CD14-positive monocyte (primary cell): ENCODE measurements at regions not wholly inside any gene's neighbourhood (a gene's known extent, or its start where the extent isn't known, plus 50 kb on each side); places are given as distances from the start of the nearest gene placed in this dataset.

Experiments used
- DNase-seq, 3 donors: peaks; one replicate each; pipeline ENCODE4 v3.0.0-alpha.2; 2011 to 2022
- H2AFZ ChIP-seq: 2 replicates; pipeline ENCODE4 v1.6.0; 2012; ENCODE audit warnings: mild to moderate bottlenecking, low read depth, low read length, inconsistent platforms; ENCODE audit not compliant: insufficient read depth, poor library complexity, severe bottlenecking
- H3K27ac ChIP-seq, 2 donors: 1 replicate in 1 of 2; 2 replicates in 1 of 2; pipeline ENCODE4 v1.5.1; 2012 to 2013; ENCODE audit warnings: low read length in 2 of 2, control low read depth in 1 of 2, inconsistent platforms in 1 of 2, low read depth in 1 of 2, mild to moderate bottlenecking in 1 of 2
- H3K27me3 ChIP-seq, 2 donors: one replicate each; pipeline versions ENCODE4 v1.6.0 to v1.6.1; 2011 to 2013; ENCODE audit warnings: low read length in 2 of 2; ENCODE audit not compliant: control insufficient read depth in 2 of 2, insufficient read depth in 2 of 2
- H3K36me3 ChIP-seq, 2 donors: replicated peaks in 1 of 2; 1 replicate in 1 of 2; 2 replicates in 1 of 2; pipeline versions ENCODE4 v1.5.1 to v1.6.1; 2012 to 2013; ENCODE audit warnings: low read length in 2 of 2, control low read depth in 1 of 2, inconsistent platforms in 1 of 2, mild to moderate bottlenecking in 1 of 2; ENCODE audit not compliant: insufficient read depth in 2 of 2, control insufficient read depth in 1 of 2
- H3K4me1 ChIP-seq, 2 donors: 1 replicate in 1 of 2; 2 replicates in 1 of 2; pipeline versions ENCODE4 v1.5.1 to v1.6.1; 2012 to 2013; ENCODE audit warnings: low read length in 2 of 2, control low read depth in 1 of 2, inconsistent platforms in 1 of 2, mild to moderate bottlenecking in 1 of 2, moderate library complexity in 1 of 2; ENCODE audit not compliant: insufficient read depth in 2 of 2, control insufficient read depth in 1 of 2
- H3K4me2 ChIP-seq: replicated peaks from 2 replicates; pipeline ENCODE3; 2012; ENCODE audit warnings: low read length, moderate library complexity, mild to moderate bottlenecking; ENCODE audit not compliant: poor library complexity, severe bottlenecking; ENCODE audit errors: extremely low read depth
- H3K4me3 ChIP-seq, 3 experiments: fragments of 200-600 bp in 1 of 3; sonication (generic) in 1 of 3; replicated peaks in 1 of 3; 1 replicate in 2 of 3; 2 replicates in 1 of 3; pipeline ENCODE4 v1.5.1; 2011 to 2013; ENCODE audit warnings: low read length in 3 of 3, mild to moderate bottlenecking in 3 of 3, control low read depth in 2 of 3, low read depth in 2 of 3, inconsistent platforms in 1 of 3, moderate library complexity in 1 of 3
- H3K79me2 ChIP-seq: 2 replicates; pipeline ENCODE4 v1.6.0; 2012; ENCODE audit warnings: mild to moderate bottlenecking, control low read depth, inconsistent platforms, low read length, moderate library complexity; ENCODE audit not compliant: insufficient read depth
- H3K9ac ChIP-seq: 2 replicates; pipeline ENCODE4 v1.6.0; 2017; ENCODE audit warnings: low read length, mild to moderate bottlenecking; ENCODE audit not compliant: insufficient read depth, poor library complexity, severe bottlenecking
- H3K9me3 ChIP-seq, 2 donors: replicated peaks in 1 of 2; 1 replicate in 1 of 2; 2 replicates in 1 of 2; pipeline versions ENCODE4 v1.5.1 to v1.6.1; 2012 to 2013; ENCODE audit warnings: low read length in 2 of 2, control low read depth in 1 of 2; ENCODE audit not compliant: control insufficient read depth in 1 of 2, insufficient read depth in 1 of 2
- H4K20me1 ChIP-seq: 2 replicates; pipeline ENCODE4 v1.6.0; 2012; ENCODE audit warnings: mild to moderate bottlenecking, low read length, control low read depth, moderate library complexity; ENCODE audit not compliant: insufficient read depth
- H3K27ac Mint-ChIP-seq, 7 donors: one replicate each; pipeline ENCODE4 v1.8.0; 2020; ENCODE audit warnings: mild to moderate bottlenecking in 7 of 7, mixed read lengths in 7 of 7, moderate library complexity in 6 of 7, inconsistent platforms in 2 of 7
- H3K27me3 Mint-ChIP-seq, 3 donors: one replicate each; pipeline ENCODE4 v1.8.0; 2021 to 2022; ENCODE audit warnings: low read depth in 3 of 3, mild to moderate bottlenecking in 3 of 3, mixed read lengths in 3 of 3, moderate library complexity in 3 of 3, inconsistent platforms in 1 of 3
- H3K36me3 Mint-ChIP-seq, 2 donors: one replicate each; pipeline ENCODE4 v1.8.0; 2020; ENCODE audit warnings: mixed read lengths in 2 of 2, inconsistent platforms in 1 of 2, mild to moderate bottlenecking in 1 of 2
- H3K4me1 Mint-ChIP-seq: one replicate; pipeline ENCODE4 v1.8.0; 2020; ENCODE audit warnings: mild to moderate bottlenecking, mixed read lengths
- H3K4me3 Mint-ChIP-seq, 2 donors: one replicate each; pipeline ENCODE4 v1.8.0; 2020; ENCODE audit warnings: mild to moderate bottlenecking in 2 of 2, mixed read lengths in 2 of 2, moderate library complexity in 1 of 2
- H3K9me3 Mint-ChIP-seq, 7 donors: one replicate each; pipeline ENCODE4 v1.8.0; 2020 to 2022; ENCODE audit warnings: mixed read lengths in 7 of 7, mild to moderate bottlenecking in 6 of 7, moderate library complexity in 6 of 7, inconsistent platforms in 2 of 7
- WGBS: methylation state at CpG from one replicate; pipeline ENCODE4 v1.1.5; 2013; ENCODE audit warnings: missing lambda C conversion rate; ENCODE audit not compliant: insufficient coverage; 5-methylcytosine and 5-hydroxymethylcytosine counted together
- intact Hi-C, 2 donors: fragments of 100-400 bp; cut with micrococcal nuclease; formaldehyde crosslinking; loops; one replicate each; pipeline versions ENCODE4 v1.15.0 to v1.15.1; 2023
- TF ChIP-seq, protein P1 (sequence below): fragments of 200-600 bp; IDR thresholded peaks from one replicate; pipeline ENCODE4 v1.8.0; 2022; ENCODE audit warnings: antibody characterized with exemption, mild to moderate bottlenecking

GRCh38 chr6:121523628-121524027 lies 88.2 kb downstream of the GJA1 start:
- Histone ChIP-seq H4K20me1 (no peaks in the 10 kb centered on the region), H3K36me3 (no peaks in the 10 kb centered on the region), H3K4me3 (no peak overlapping the region), H3K9ac (no peak overlapping the region), H2AFZ (no peak overlapping the region), H3K79me2 (no peaks in the 10 kb centered on the region), H3K4me1 (no peaks in the 10 kb centered on the region), H3K27ac (no peak overlapping the region), H3K9me3 (no peaks in the 10 kb centered on the region), H3K4me2 (no peak overlapping the region), H3K27me3 (no peaks in the 10 kb centered on the region)
- Mint-ChIP-seq H3K36me3 (no peaks in the 10 kb centered on the region), H3K4me1 (no peaks in the 10 kb centered on the region), H3K4me3 (no peak overlapping the region), H3K27me3 (no peaks in the 10 kb centered on the region), H3K9me3 (no peaks in the 10 kb centered on the region), H3K27ac (no peak overlapping the region)
- intact Hi-C loops: no loop called here
- TF ChIP-seq, protein P1, sequence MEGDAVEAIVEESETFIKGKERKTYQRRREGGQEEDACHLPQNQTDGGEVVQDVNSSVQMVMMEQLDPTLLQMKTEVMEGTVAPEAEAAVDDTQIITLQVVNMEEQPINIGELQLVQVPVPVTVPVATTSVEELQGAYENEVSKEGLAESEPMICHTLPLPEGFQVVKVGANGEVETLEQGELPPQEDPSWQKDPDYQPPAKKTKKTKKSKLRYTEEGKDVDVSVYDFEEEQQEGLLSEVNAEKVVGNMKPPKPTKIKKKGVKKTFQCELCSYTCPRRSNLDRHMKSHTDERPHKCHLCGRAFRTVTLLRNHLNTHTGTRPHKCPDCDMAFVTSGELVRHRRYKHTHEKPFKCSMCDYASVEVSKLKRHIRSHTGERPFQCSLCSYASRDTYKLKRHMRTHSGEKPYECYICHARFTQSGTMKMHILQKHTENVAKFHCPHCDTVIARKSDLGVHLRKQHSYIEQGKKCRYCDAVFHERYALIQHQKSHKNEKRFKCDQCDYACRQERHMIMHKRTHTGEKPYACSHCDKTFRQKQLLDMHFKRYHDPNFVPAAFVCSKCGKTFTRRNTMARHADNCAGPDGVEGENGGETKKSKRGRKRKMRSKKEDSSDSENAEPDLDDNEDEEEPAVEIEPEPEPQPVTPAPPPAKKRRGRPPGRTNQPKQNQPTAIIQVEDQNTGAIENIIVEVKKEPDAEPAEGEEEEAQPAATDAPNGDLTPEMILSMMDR: no peak
- DNase-seq: no peak
- 80% methylated on average over 1 of the region's 7 CpGs for WGBS

- Histone ChIP-seq H4K20me1 (no peaks in the 10 kb centered on the region), H3K36me3 (no peaks in the 10 kb centered on the region), H3K4me3 (no peak overlapping the region), H2AFZ (no peak overlapping the region), H3K9me3 (no peaks in the 10 kb centered on the region), H3K27ac (no peak overlapping the region), H3K27me3 (no peaks in the 10 kb centered on the region), H3K79me2 (no peaks in the 10 kb centered on the region), H3K4me2 (no peak overlapping the region), H3K4me1 (no peaks in the 10 kb centered on the region), H3K9ac (no peak overlapping the region)
- H3K4me1 Mint-ChIP-seq: no peaks in the 10 kb centered on the region
- no peaks in the 10 kb centered on the region for H3K27me3 Mint-ChIP-seq
- no peak overlapping the region for H3K27ac Mint-ChIP-seq
- intact Hi-C loops: no loop called here
- no peak for DNase-seq
- no peaks in the 10 kb centered on the region for H3K36me3 Mint-ChIP-seq
- WGBS: no CpG with 5 or more reads among the region's 1 CpG
- peaks cover 0 to 3% (median 0%) of the 10 kb centered on the region in 7 donors for H3K9me3 Mint-ChIP-seq
- TF ChIP-seq, protein P1: no peak
- H3K4me3 Mint-ChIP-seq: no peak overlapping the region
Observed at GRCh38 chr6:121526282-121526681, 90.8 kb downstream of the GJA1 start.
